ENCODE measurements at regions not wholly inside any gene's neighbourhood (a gene's known extent, or its start where the extent isn't known, plus 50 kb on each side); places are given as distances from the start of the nearest gene placed in this dataset.

DNA sequence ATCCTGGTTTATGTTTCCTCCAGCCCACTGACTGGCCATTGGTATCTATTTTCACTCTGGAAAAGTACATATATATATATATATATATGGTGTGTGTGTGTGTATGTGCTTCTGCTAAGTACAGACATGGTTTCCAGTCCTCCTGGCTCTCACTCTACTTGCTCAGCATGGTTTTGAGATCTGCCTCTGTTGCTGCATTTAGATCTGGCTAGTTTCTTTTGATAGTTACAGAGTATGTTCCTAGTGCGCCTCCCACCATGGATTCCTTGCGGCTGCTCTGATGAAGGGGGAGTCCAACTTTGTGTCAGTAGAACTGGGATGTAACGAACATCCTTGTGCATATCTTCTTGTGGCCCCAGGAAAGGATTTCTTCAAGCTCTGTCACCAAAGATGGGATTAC is 274.1 kb downstream of the MIAT start:
- Histone ChIP-seq H3K4me1 (no peaks in the 10 kb centered on the region), H3K27me3 (no peaks in the 10 kb centered on the region), H3K9me3 (no peaks in the 10 kb centered on the region), H3K4me3 (no peak overlapping the region), H3K27ac (no peak overlapping the region), H3K36me3 (no peaks in the 10 kb centered on the region)
- TF ChIP-seq POLR2AphosphoS5 (IDR thresholded peaks at IDR 0.05; ENCODE audit: insufficient read depth in 1 of 2, low read depth in 1 of 2) (no peak), POLR2A (IDR thresholded peaks at IDR 0.05) (no peak), CTCF (IDR thresholded peaks at IDR 0.05) (no peak)
- intact Hi-C loops (cut with DNase I): no loop called here
- no peak for DNase-seq (ENCODE audit: extremely low spot score in 2 of 2)

DNA sequence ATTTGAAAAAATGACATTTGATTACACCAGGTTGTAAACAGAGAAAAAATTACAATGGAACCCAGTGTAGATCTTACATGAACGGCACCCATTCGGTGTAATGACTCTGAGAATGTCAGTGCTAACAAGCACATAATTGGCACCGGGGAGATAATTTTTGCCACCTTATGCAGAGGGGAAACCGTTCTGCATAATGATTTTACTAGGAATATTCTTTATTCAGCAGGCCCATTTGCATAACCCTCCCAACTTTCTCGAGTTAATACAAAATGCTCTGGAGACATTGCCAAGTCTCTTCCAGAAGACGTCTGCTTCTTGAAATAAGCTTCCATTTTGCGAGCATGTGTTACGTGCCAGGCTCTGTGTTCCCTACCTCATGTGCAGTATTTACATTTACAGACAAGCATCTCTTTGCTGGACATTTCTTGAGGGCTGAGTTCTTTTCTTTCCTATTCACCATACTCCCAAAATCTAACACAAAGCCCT is 275.8 kb downstream of the MIAT start:
- no peaks in the 10 kb centered on the region for H3K36me3 ChIP-seq
- no peak for TF ChIP-seq POLR2A (IDR thresholded peaks at IDR 0.05)
- TF ChIP-seq CTCF (IDR thresholded peaks at IDR 0.05): no peak
- no peak for TF ChIP-seq POLR2AphosphoS5 (IDR thresholded peaks at IDR 0.05; ENCODE audit: insufficient read depth in 1 of 2, low read depth in 1 of 2)
- no peaks in the 10 kb centered on the region for H3K9me3 ChIP-seq
- no peak for DNase-seq (ENCODE audit: extremely low spot score in 2 of 2)
- H3K27me3 ChIP-seq: no peaks in the 10 kb centered on the region
- intact Hi-C loops (cut with DNase I): no loop called here
- H3K27ac ChIP-seq: no peak overlapping the region
- H3K4me1 ChIP-seq: no peaks in the 10 kb centered on the region
- no peak overlapping the region for H3K4me3 ChIP-seq

- Histone ChIP-seq H3K27me3 (no peaks in the 10 kb centered on the region), H3K27ac (no peak overlapping the region), H3K36me3 (no peaks in the 10 kb centered on the region), H3K4me1 (no peaks in the 10 kb centered on the region), H3K9me3 (no peaks in the 10 kb centered on the region), H3K4me3 (no peak overlapping the region)
- intact Hi-C loops (cut with DNase I): no loop called here
- no peak for TF ChIP-seq POLR2AphosphoS5 (IDR thresholded peaks at IDR 0.05; ENCODE audit: insufficient read depth in 1 of 2, low read depth in 1 of 2)
- TF ChIP-seq CTCF (IDR thresholded peaks at IDR 0.05): no peak
- no peak for TF ChIP-seq POLR2A (IDR thresholded peaks at IDR 0.05)
- no peak for DNase-seq (ENCODE audit: extremely low spot score in 2 of 2)
Observed at GRCh38 chr22:26937213-26937612, 279.8 kb downstream of the MIAT start.

DNA sequence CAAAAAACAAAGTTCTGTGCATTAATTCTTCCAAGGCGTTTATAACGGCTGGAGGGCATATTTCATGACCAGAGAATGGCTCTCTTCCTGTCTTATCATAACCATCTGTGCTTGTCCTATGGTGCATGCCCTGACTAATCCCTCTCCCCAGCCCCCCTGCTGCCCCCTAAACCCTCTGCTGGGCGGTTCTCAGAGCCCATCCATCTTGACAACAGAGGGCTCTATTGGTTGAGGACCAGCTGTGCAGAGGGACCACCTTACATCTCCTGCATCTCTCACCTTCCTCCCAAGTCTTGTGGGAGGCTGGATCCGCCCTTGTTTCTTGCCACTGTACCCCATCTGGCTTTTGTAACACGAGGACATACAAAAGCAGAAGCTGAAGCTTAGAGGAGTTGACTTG is 282.1 kb downstream of the MIAT start:
- Histone ChIP-seq H3K4me1 (no peaks in the 10 kb centered on the region), H3K4me3 (no peak overlapping the region), H3K27me3 (no peaks in the 10 kb centered on the region), H3K27ac (no peak overlapping the region), H3K36me3 (no peaks in the 10 kb centered on the region), H3K9me3 (no peaks in the 10 kb centered on the region)
- no peak for DNase-seq (ENCODE audit: extremely low spot score in 2 of 2)
- intact Hi-C loops (cut with DNase I): no loop called here
- no peak for TF ChIP-seq CTCF (IDR thresholded peaks at IDR 0.05)
- TF ChIP-seq POLR2AphosphoS5 (IDR thresholded peaks at IDR 0.05; ENCODE audit: insufficient read depth in 1 of 2, low read depth in 1 of 2): no peak
- no peak for TF ChIP-seq POLR2A (IDR thresholded peaks at IDR 0.05)

DNA sequence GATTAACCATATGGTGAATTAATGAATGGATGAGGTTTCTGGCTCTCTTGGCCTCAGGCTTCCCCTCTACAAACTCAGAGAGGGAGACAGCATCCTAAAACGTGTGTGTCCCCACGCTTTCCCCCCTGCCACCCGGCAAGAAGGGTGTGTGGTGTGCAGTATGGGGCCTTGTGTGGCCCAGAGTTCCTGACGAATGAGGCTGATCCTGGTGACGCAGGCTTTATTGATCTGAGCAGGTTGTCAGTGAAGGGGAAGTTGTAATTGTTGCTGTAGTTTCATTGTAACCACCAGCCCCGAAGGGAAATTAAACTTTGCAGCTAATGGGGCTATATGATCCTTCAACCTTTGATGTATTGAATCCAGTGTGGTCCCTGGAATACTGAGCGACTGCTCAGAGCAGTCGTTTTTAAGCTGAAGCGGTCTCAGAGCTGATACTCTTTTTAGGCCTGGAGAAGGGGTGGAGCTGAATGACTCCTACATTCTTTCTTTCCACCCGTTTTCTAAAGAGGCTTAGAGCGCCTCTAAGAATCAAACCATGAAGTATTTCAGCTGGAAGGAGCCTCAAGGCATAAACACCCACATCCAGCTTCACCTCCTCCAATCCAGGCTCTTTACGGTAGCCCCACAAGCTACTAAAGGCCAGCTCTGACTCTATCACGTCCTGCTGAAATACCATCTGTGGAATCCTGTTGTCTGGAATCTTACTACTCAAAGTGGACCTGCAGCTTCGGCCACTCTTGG is 284.7 kb downstream of the MIAT start:
- Histone ChIP-seq H3K36me3 (no peaks in the 10 kb centered on the region), H3K4me1 (no peaks in the 10 kb centered on the region), H3K4me3 (no peak overlapping the region), H3K27me3 (no peaks in the 10 kb centered on the region), H3K9me3 (no peaks in the 10 kb centered on the region), H3K27ac (no peak overlapping the region)
- intact Hi-C loops (cut with DNase I): no loop called here
- DNase-seq (ENCODE audit: extremely low spot score in 2 of 2): no peak
- TF ChIP-seq CTCF (IDR thresholded peaks at IDR 0.05): no peak
- no peak for TF ChIP-seq POLR2A (IDR thresholded peaks at IDR 0.05)

All from vagina (tissue), 2 donors.